ENCODE measurements at regions not wholly inside any gene's neighbourhood (a gene's known extent, or its start where the extent isn't known, plus 50 kb on each side); places are given as distances from the start of the nearest gene placed in this dataset.

DNA sequence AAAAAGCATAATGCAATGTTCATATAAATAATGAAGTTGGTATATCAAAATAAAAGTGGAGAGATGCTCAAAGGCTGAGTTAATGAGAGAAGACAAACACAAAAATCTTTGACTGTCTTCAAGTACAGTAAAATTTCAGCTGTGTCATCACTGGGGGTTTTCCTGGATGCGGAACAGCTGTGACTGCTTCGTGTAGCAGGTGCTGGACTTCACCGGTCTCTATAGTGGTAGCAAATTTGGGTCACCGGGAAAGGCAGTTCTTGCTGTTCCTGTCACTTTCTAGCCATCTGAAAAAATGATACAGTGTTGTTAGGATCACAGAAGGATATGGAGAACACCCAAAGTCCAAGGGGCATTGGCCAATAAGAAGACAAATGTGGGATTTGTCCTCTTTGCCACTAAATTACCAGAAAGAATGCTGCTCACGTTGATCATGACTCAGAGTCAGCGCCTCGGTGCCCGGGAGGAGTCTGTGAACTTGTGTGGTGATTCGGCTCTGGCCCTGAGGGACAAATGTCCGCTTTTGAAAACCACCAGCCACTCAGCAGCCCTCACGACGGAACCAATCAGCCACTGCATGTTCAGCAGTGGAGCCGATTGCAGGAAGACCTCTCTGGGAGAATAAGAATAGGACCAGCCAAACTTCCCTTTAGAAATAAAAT, 230.1 kb upstream of the FAT1 start:
- TF ChIP-seq, protein P1, sequence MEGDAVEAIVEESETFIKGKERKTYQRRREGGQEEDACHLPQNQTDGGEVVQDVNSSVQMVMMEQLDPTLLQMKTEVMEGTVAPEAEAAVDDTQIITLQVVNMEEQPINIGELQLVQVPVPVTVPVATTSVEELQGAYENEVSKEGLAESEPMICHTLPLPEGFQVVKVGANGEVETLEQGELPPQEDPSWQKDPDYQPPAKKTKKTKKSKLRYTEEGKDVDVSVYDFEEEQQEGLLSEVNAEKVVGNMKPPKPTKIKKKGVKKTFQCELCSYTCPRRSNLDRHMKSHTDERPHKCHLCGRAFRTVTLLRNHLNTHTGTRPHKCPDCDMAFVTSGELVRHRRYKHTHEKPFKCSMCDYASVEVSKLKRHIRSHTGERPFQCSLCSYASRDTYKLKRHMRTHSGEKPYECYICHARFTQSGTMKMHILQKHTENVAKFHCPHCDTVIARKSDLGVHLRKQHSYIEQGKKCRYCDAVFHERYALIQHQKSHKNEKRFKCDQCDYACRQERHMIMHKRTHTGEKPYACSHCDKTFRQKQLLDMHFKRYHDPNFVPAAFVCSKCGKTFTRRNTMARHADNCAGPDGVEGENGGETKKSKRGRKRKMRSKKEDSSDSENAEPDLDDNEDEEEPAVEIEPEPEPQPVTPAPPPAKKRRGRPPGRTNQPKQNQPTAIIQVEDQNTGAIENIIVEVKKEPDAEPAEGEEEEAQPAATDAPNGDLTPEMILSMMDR (IDR thresholded peaks at IDR 0.05): no peak
- TF ChIP-seq POLR2A (IDR thresholded peaks at IDR 0.05) (no peak), EP300 (IDR thresholded peaks at IDR 0.05; ENCODE audit: low read depth) (no peak), POLR2AphosphoS5 (IDR thresholded peaks at IDR 0.05) (no peak)

Measured in transverse colon (tissue), 4 donors.